WTC11 (cell line): ENCODE measurements at regions not wholly inside any gene's neighbourhood (a gene's known extent, or its start where the extent isn't known, plus 50 kb on each side); places are given as distances from the start of the nearest gene placed in this dataset.

Experiments used
- ATAC-seq: fragments of 200-7000 bp; cut with Tn5 transposase; 2 replicates; pipeline ENCODE4 v1.10.0; 2021; ENCODE audit warnings: mild to moderate bottlenecking, moderate library complexity
- CTCF ChIA-PET: fragments of 300-600 bp; sonication (Branson Sonifier 250); formaldehyde crosslinking; loops from one replicate; lab custom pipeline; 2021; ENCODE audit warnings: antibody characterized with exemption; lab: Charles Lee
- POLR2A ChIA-PET: fragments of 350-600 bp; sonication (Branson Sonifier 250); formaldehyde crosslinking; loops from one replicate; lab custom pipeline; 2021; ENCODE audit warnings: antibody characterized with exemption; lab: Charles Lee
- DNase-seq: peaks from one replicate; pipeline ENCODE4 v3.0.0; 2021; ENCODE audit warnings: low spot score
- H3K27ac Mint-ChIP-seq: 2 replicates; pipeline ENCODE4 v1.8.0; 2021; ENCODE audit warnings: mixed read lengths
- H3K27me3 Mint-ChIP-seq: 2 replicates; pipeline ENCODE4 v1.8.0; 2021; ENCODE audit warnings: low read depth, mild to moderate bottlenecking, moderate library complexity, mixed read lengths
- H3K36me3 Mint-ChIP-seq: 2 replicates; pipeline ENCODE4 v1.8.0; 2021; ENCODE audit warnings: mixed read lengths
- H3K4me1 Mint-ChIP-seq: 2 replicates; pipeline ENCODE4 v1.8.0; 2022; ENCODE audit warnings: mixed read lengths
- H3K4me3 Mint-ChIP-seq: 2 replicates; pipeline ENCODE4 v1.8.0; 2021; ENCODE audit warnings: mild to moderate bottlenecking, moderate library complexity, mixed read lengths
- H3K9me3 Mint-ChIP-seq: 2 replicates; pipeline ENCODE4 v1.8.0; 2021; ENCODE audit warnings: mixed read lengths
- AR ChIP-seq: fragments of 250-450 bp; sonication (Bioruptor Pico); IDR thresholded peaks from 2 replicates; pipeline ENCODE4 v1.9.0; 2021; ENCODE audit warnings: mild to moderate bottlenecking
- E2F4 ChIP-seq: sonication (generic); formaldehyde crosslinking; IDR thresholded peaks from 2 replicates; pipeline ENCODE4 v1.8.1; 2022; ENCODE audit warnings: low read depth, mild to moderate bottlenecking, moderate library complexity, missing genetic modification reagents, borderline replicate concordance
- EMX1 ChIP-seq: fragments of 250-450 bp; sonication (Bioruptor Pico); IDR thresholded peaks from 2 replicates; pipeline ENCODE4 v1.8.0; 2021; ENCODE audit warnings: mild to moderate bottlenecking
- ESRRA ChIP-seq: sonication (generic); formaldehyde crosslinking; IDR thresholded peaks from 2 replicates; pipeline ENCODE4 v1.8.1; 2022; ENCODE audit warnings: mild to moderate bottlenecking, missing genetic modification reagents, borderline replicate concordance
- FOXK1 ChIP-seq: sonication (generic); formaldehyde crosslinking; IDR thresholded peaks from 2 replicates; pipeline ENCODE4 v1.8.0; 2022; ENCODE audit warnings: mild to moderate bottlenecking, moderate library complexity, missing genetic modification reagents
- NFYB ChIP-seq: sonication (generic); formaldehyde crosslinking; conservative IDR thresholded peaks from 2 replicates; pipeline ENCODE4 v1.8.0; 2022; ENCODE audit warnings: low read depth, missing genetic modification reagents
- SMAD3 ChIP-seq: sonication (generic); formaldehyde crosslinking; IDR thresholded peaks from 2 replicates; pipeline ENCODE4 v1.8.0; 2022; ENCODE audit warnings: missing genetic modification reagents, mild to moderate bottlenecking, borderline replicate concordance
- SMAD4 ChIP-seq: sonication (generic); formaldehyde crosslinking; IDR thresholded peaks from 2 replicates; pipeline ENCODE4 v1.8.0; 2022; ENCODE audit warnings: mild to moderate bottlenecking, missing genetic modification reagents
- ZBTB21 ChIP-seq: sonication (generic); formaldehyde crosslinking; IDR thresholded peaks from 2 replicates; pipeline ENCODE4 v1.8.1; 2023; ENCODE audit warnings: mild to moderate bottlenecking, missing genetic modification reagents, borderline replicate concordance
- ZNF219 ChIP-seq: sonication (generic); formaldehyde crosslinking; IDR thresholded peaks from 2 replicates; pipeline ENCODE4 v1.8.0; 2023; ENCODE audit warnings: missing genetic modification reagents, mild to moderate bottlenecking, borderline replicate concordance
- ZNF281 ChIP-seq: sonication (generic); formaldehyde crosslinking; IDR thresholded peaks from 2 replicates; pipeline ENCODE4 v1.8.0; 2023; ENCODE audit warnings: mild to moderate bottlenecking, missing genetic modification reagents
- ZNF512 ChIP-seq: sonication (generic); formaldehyde crosslinking; IDR thresholded peaks from 2 replicates; pipeline ENCODE4 v1.8.1; 2022; ENCODE audit warnings: missing genetic modification reagents, borderline replicate concordance
- ZSCAN18 ChIP-seq: fragments of 250-450 bp; sonication (Bioruptor Pico); IDR thresholded peaks from 2 replicates; pipeline ENCODE4 v2.1.2; 2022; ENCODE audit warnings: mild to moderate bottlenecking, moderate library complexity
- TF ChIP-seq, protein P1 (sequence below): sonication (generic); formaldehyde crosslinking; IDR thresholded peaks from 2 replicates; pipeline ENCODE4 v1.8.1; 2023; ENCODE audit warnings: mild to moderate bottlenecking, missing genetic modification reagents, moderate library complexity

- Mint-ChIP-seq H3K36me3 (no peaks in the 10 kb centered on the region), H3K27ac (no peak overlapping the region), H3K4me3 (no peak overlapping the region), H3K4me1 (no peaks in the 10 kb centered on the region), H3K9me3 (peaks cover 9% of the 10 kb centered on the region; the same call in 1 of the 2 replicates)
- ChIA-PET POLR2A (no interaction called here), CTCF (interaction anchor here (0.8 to 3.9 kb wide), 2 partner anchors 8 to 40 kb away, joined by 4 to 21 read pairs; no protein-coding TSS in a partner anchor)
- no peak for DNase-seq
- no peak for ATAC-seq
- TF ChIP-seq ZBTB21 (CRISPR knock-in tag), result no peak
- no peak for TF ChIP-seq AR (CRISPR knock-in tag)
- no peak for TF ChIP-seq ZNF512 (CRISPR knock-in tag)
- TF ChIP-seq ESRRA (CRISPR knock-in tag), result no peak
- TF ChIP-seq E2F4, result no peak
- no peak for TF ChIP-seq FOXK1 (CRISPR knock-in tag)
- no peak for TF ChIP-seq SMAD3 (CRISPR knock-in tag)
- TF ChIP-seq NFYB (CRISPR knock-in tag), result no peak
- TF ChIP-seq ZNF219 (CRISPR knock-in tag), result no peak
- TF ChIP-seq ZNF281 (CRISPR knock-in tag), result no peak
- TF ChIP-seq ZSCAN18 (CRISPR knock-in tag), result no peak
- no peak for TF ChIP-seq EMX1 (CRISPR knock-in tag)
- TF ChIP-seq, all 79 proteins: peak for 0
- H3K27me3 Mint-ChIP-seq, result no peaks in the 10 kb centered on the region; the same call in 1 of the 2 replicates
Measured at GRCh38 chr5:61808909-61809308, 476.9 kb downstream of the ZSWIM6 start.

- no peak for DNase-seq
- TF ChIP-seq, protein P1, sequence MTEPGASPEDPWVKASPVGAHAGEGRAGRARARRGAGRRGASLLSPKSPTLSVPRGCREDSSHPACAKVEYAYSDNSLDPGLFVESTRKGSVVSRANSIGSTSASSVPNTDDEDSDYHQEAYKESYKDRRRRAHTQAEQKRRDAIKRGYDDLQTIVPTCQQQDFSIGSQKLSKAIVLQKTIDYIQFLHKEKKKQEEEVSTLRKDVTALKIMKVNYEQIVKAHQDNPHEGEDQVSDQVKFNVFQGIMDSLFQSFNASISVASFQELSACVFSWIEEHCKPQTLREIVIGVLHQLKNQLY (CRISPR knock-in tag), result no peak
- no peak for TF ChIP-seq SMAD4 (CRISPR knock-in tag)
- no peak for TF ChIP-seq E2F4
- Mint-ChIP-seq H3K27ac (no peak overlapping the region), H3K4me3 (no peak overlapping the region), H3K4me1 (no peaks in the 10 kb centered on the region), H3K27me3 (no peaks in the 10 kb centered on the region; the same call in 1 of the 2 replicates), H3K36me3 (no peaks in the 10 kb centered on the region), H3K9me3 (peaks cover 9% of the 10 kb centered on the region; the same call in 1 of the 2 replicates)
- no peak for ATAC-seq
- POLR2A ChIA-PET, result no interaction called here
- CTCF ChIA-PET, result interaction anchor here (3.9 kb wide), 1 partner anchor 41 kb away, joined by 21 read pairs; no protein-coding TSS in a partner anchor
Measured at GRCh38 chr5:61809651-61810050, 477.6 kb downstream of the ZSWIM6 start.
